Gastroesophageal sphincter (tissue), 4 donors: ENCODE measurements at regions not wholly inside any gene's neighbourhood (a gene's known extent, or its start where the extent isn't known, plus 50 kb on each side); places are given as distances from the start of the nearest gene placed in this dataset.

ENCODE experiments used
- ATAC-seq: fragments of 150-250 bp; one replicate; pipeline ENCODE4 v1.9.1; 2016; ENCODE audit warnings: mild to moderate bottlenecking, moderate library complexity
- H3K27ac ChIP-seq, 4 donors: fragments of 200-600 bp; sonication (generic) in 3 of 4; 1 replicate in 3 of 4; 2 replicates in 1 of 4; pipeline ENCODE4 v1.5.1; 2016 to 2019
- H3K27me3 ChIP-seq: fragments of 200-600 bp; sonication (generic); one replicate; pipeline ENCODE4 v1.5.1; 2019
- H3K36me3 ChIP-seq, 2 donors: fragments of 200-600 bp; sonication (generic); one replicate each; pipeline ENCODE4 v1.5.1; 2019; ENCODE audit warnings: control low read depth in 1 of 2
- H3K4me1 ChIP-seq, 3 donors: fragments of 200-600 bp; sonication (generic); 1 replicate in 2 of 3; 2 replicates in 1 of 3; pipeline ENCODE4 v1.5.1; 2016 to 2019; ENCODE audit warnings: control low read depth in 2 of 3
- H3K4me3 ChIP-seq, 2 donors: fragments of 200-600 bp; sonication (generic); one replicate each; pipeline ENCODE4 v1.5.1; 2019; ENCODE audit warnings: mild to moderate bottlenecking in 1 of 2, moderate library complexity in 1 of 2
- H3K9me3 ChIP-seq, 3 donors: fragments of 200-600 bp; sonication (generic); one replicate each; pipeline ENCODE4 v1.5.1; 2017 to 2019; ENCODE audit warnings: control low read depth in 2 of 3
- EP300 ChIP-seq: sonication (generic); formaldehyde crosslinking; IDR thresholded peaks from one replicate; pipeline ENCODE4 v1.6.1; 2017; ENCODE audit warnings: antibody characterized with exemption, mild to moderate bottlenecking
- POLR2A ChIP-seq, 2 donors: fragments of 450-650 bp; IDR thresholded peaks; one replicate each; pipeline ENCODE4 v1.6.1; 2017; ENCODE audit warnings: antibody characterized with exemption in 2 of 2, mild to moderate bottlenecking in 2 of 2, moderate library complexity in 1 of 2
- POLR2AphosphoS5 ChIP-seq: sonication (generic); formaldehyde crosslinking; IDR thresholded peaks from one replicate; pipeline ENCODE4 v1.6.1; 2017; ENCODE audit warnings: antibody characterized with exemption
- WGBS, 2 donors: methylation state at CpG; one replicate each; pipeline ENCODE4 v1.1.5; 2018; ENCODE audit warnings: low coverage in 1 of 2; 5-methylcytosine and 5-hydroxymethylcytosine counted together
- TF ChIP-seq, protein P1 (sequence below), 4 experiments: fragments of 200-600 bp in 2 of 4; fragments of 450-650 bp in 2 of 4; sonication (generic) in 1 of 4; IDR thresholded peaks; one replicate each; pipeline ENCODE4 v1.5.1; 2017 to 2019; ENCODE audit warnings: antibody characterized with exemption in 4 of 4, mild to moderate bottlenecking in 2 of 4, moderate library complexity in 2 of 4

DNA sequence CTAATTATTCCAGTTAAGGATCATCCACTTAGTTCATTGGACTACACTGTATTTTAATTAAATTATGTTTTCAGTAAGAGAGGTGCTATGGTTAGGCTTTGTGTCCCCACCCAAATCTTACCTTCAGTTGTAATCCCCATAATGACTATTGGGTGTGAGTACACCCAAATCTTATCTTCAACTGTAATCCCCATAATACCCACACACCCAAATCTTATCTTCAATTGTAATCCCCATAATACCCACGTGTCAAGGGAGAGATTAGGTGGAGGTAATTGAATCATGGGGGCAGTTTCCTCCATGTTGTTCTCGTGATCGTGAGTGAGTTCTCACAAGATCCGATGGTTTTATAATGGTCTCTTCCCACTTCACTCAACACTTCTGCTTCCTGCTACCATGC lies 208.0 kb upstream of the PHACTR1 start:
- 85 to 92% methylated on average over 4 of the region's 4 CpGs for WGBS, 2 donors
- TF ChIP-seq, protein P1, sequence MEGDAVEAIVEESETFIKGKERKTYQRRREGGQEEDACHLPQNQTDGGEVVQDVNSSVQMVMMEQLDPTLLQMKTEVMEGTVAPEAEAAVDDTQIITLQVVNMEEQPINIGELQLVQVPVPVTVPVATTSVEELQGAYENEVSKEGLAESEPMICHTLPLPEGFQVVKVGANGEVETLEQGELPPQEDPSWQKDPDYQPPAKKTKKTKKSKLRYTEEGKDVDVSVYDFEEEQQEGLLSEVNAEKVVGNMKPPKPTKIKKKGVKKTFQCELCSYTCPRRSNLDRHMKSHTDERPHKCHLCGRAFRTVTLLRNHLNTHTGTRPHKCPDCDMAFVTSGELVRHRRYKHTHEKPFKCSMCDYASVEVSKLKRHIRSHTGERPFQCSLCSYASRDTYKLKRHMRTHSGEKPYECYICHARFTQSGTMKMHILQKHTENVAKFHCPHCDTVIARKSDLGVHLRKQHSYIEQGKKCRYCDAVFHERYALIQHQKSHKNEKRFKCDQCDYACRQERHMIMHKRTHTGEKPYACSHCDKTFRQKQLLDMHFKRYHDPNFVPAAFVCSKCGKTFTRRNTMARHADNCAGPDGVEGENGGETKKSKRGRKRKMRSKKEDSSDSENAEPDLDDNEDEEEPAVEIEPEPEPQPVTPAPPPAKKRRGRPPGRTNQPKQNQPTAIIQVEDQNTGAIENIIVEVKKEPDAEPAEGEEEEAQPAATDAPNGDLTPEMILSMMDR (IDR thresholded peaks at IDR 0.05): no peak
- TF ChIP-seq POLR2AphosphoS5 (no peak), EP300 (no peak), POLR2A (IDR thresholded peaks at IDR 0.05) (no peak)
- Histone ChIP-seq H3K27ac (no peak overlapping the region), H3K4me1 (peaks cover 0 to 10% (median 0%) of the 10 kb centered on the region in 3 donors), H3K9me3 (no peaks in the 10 kb centered on the region), H3K36me3 (no peaks in the 10 kb centered on the region), H3K27me3 (no peaks in the 10 kb centered on the region), H3K4me3 (no peak overlapping the region)
- no peak for ATAC-seq

GRCh38 chr6:12509060-12509459 lies 207.5 kb upstream of the PHACTR1 start:
- TF ChIP-seq, protein P1 (IDR thresholded peaks at IDR 0.05): no peak
- TF ChIP-seq POLR2AphosphoS5 (no peak), EP300 (no peak), POLR2A (IDR thresholded peaks at IDR 0.05) (no peak)
- Histone ChIP-seq H3K27ac (no peak overlapping the region), H3K36me3 (no peaks in the 10 kb centered on the region), H3K27me3 (no peaks in the 10 kb centered on the region), H3K9me3 (no peaks in the 10 kb centered on the region), H3K4me1 (peaks cover 0 to 10% (median 0%) of the 10 kb centered on the region in 3 donors), H3K4me3 (no peak overlapping the region)
- 100% methylated on average over 1 of the region's 1 CpG for WGBS, 2 donors
- ATAC-seq: no peak

- Histone ChIP-seq H3K36me3 (no peaks in the 10 kb centered on the region), H3K4me1 (no peaks in the 10 kb centered on the region), H3K27ac (no peak overlapping the region), H3K27me3 (no peaks in the 10 kb centered on the region), H3K9me3 (no peaks in the 10 kb centered on the region), H3K4me3 (no peak overlapping the region)
- TF ChIP-seq POLR2AphosphoS5 (no peak), EP300 (no peak), POLR2A (IDR thresholded peaks at IDR 0.05) (no peak)
- TF ChIP-seq, protein P1 (IDR thresholded peaks at IDR 0.05): no peak
- ATAC-seq: peak; percentile 36
- WGBS, 2 donors: 36 to 38% methylated on average over 1 of the region's 1 CpG
These were observed 200.5 kb upstream of the PHACTR1 start for GRCh38 chr6:12516070-12516469.

DNA sequence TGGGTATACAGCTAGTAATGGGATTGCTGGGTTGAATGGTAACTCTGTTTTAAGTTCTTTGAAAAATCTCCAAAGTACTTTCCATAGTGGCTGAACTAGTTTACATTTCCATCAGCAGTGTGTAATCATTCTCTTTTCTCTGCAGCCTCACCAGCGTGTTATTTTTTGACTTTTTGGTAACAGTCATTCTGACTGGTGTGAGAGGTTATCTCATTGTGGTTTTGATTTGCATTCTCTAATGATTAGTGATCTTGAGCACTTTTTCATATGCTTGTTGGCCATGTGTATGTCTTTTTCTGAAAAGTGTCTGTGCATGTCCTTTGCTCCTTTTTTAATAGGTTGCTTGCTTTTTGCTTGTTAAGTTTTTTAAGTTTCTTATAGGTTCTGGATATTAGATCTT lies 194.2 kb upstream of the PHACTR1 start:
- no peak for ATAC-seq
- no peaks in the 10 kb centered on the region for H3K27me3 ChIP-seq
- peaks cover 0 to 10% (median 0%) of the 10 kb centered on the region in 3 donors for H3K9me3 ChIP-seq
- H3K4me1 ChIP-seq: no peaks in the 10 kb centered on the region
- no peak overlapping the region for H3K4me3 ChIP-seq
- no peak overlapping the region for H3K27ac ChIP-seq
- TF ChIP-seq POLR2A (IDR thresholded peaks at IDR 0.05) (no peak), EP300 (no peak), POLR2AphosphoS5 (no peak)
- TF ChIP-seq, protein P1 (IDR thresholded peaks at IDR 0.05): no peak
- 37 to 80% methylated on average over 1 of the region's 1 CpG for WGBS, 2 donors
- H3K36me3 ChIP-seq: no peaks in the 10 kb centered on the region

- no peak overlapping the region for H3K27ac ChIP-seq
- no peaks in the 10 kb centered on the region for H3K27me3 ChIP-seq
- ATAC-seq: no peak
- H3K9me3 ChIP-seq: peaks cover 0 to 10% (median 0%) of the 10 kb centered on the region in 3 donors
- H3K36me3 ChIP-seq: no peaks in the 10 kb centered on the region
- peaks cover 0 to 11% (median 0%) of the 10 kb centered on the region in 3 donors for H3K4me1 ChIP-seq
- 83 to 92% methylated on average over 1 of the region's 1 CpG for WGBS, 2 donors
- TF ChIP-seq, protein P1 (IDR thresholded peaks at IDR 0.05): no peak
- TF ChIP-seq EP300 (no peak), POLR2A (IDR thresholded peaks at IDR 0.05) (no peak), POLR2AphosphoS5 (no peak)
- no peak overlapping the region for H3K4me3 ChIP-seq
These were observed 192.8 kb upstream of the PHACTR1 start for GRCh38 chr6:12523726-12524125.
